C4-2B (cell line): ENCODE measurements at regions not wholly inside any gene's neighbourhood (a gene's known extent, or its start where the extent isn't known, plus 50 kb on each side); places are given as distances from the start of the nearest gene placed in this dataset.
A peak's percentile ranks its signal among the peaks of the same experiment; 100 is the strongest.

ENCODE experiments used
- H3K27ac ChIP-seq: fragments of 450-650 bp; 2 replicates; pipeline ENCODE4 v1.5.1; 2017
- ZFX ChIP-seq: fragments of 450-650 bp; IDR thresholded peaks from 2 replicates; pipeline ENCODE4 v1.6.1; 2017
- TF ChIP-seq, protein P1 (sequence below): fragments of 450-650 bp; conservative IDR thresholded peaks from 2 replicates; pipeline ENCODE4 v1.5.1; 2017; ENCODE audit warnings: mild to moderate bottlenecking

DNA sequence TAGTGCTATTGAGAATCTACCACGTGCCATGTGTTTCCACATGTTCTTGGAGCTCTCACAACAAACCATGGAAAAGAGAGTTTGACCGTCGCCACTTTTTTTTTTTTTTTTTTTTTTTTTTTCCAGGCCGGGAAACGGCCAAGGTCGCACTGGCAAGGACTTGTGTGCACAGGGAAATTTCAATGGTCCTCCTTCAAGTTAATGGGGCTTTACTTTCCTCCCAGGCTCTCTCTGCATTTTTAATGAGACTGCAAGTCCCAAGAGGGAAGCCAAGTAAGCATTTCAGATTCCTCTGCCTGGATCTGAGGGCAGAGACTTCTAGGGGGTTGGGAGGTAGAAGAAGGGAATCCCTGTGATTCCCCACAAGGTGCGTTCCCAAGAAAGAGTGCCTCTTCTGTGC, 94.7 kb upstream of the MPHOSPH6 start:
- TF ChIP-seq ZFX, result no peak
- TF ChIP-seq, protein P1, sequence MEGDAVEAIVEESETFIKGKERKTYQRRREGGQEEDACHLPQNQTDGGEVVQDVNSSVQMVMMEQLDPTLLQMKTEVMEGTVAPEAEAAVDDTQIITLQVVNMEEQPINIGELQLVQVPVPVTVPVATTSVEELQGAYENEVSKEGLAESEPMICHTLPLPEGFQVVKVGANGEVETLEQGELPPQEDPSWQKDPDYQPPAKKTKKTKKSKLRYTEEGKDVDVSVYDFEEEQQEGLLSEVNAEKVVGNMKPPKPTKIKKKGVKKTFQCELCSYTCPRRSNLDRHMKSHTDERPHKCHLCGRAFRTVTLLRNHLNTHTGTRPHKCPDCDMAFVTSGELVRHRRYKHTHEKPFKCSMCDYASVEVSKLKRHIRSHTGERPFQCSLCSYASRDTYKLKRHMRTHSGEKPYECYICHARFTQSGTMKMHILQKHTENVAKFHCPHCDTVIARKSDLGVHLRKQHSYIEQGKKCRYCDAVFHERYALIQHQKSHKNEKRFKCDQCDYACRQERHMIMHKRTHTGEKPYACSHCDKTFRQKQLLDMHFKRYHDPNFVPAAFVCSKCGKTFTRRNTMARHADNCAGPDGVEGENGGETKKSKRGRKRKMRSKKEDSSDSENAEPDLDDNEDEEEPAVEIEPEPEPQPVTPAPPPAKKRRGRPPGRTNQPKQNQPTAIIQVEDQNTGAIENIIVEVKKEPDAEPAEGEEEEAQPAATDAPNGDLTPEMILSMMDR, result no peak
- H3K27ac ChIP-seq, result no peak overlapping the region

DNA sequence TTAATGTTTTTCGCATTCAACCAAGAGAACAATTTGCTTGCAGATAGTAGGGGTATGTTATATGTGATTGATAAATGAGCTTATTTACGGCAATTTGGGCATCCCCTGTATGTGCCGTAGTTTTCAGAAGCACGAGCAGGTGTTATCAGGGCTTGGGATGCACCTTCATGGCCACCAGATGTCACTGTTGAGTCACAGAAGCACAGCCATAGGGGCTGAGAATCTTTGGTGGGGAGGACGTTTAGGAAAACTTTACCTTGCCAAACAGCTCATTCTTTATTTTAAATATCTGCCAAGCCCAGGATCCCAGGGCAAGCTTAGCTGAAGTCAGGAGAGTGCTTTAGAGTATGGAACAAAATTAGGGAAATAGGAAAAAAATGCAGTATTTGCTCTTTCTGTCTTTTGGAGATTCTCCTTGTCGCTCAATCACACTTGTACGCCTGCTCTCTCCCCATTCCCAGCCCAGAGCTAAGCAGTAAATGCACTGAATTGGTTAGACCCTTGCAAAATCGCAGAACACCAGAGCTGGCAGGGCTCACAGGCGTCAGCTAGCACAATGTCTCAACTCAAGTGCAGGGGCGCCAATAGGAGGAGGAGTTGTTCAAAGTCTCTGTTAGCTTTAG, 93.6 kb upstream of the MPHOSPH6 start:
- TF ChIP-seq ZFX, result no peak
- TF ChIP-seq, protein P1, result peak; percentile 91
- no peak overlapping the region for H3K27ac ChIP-seq

DNA sequence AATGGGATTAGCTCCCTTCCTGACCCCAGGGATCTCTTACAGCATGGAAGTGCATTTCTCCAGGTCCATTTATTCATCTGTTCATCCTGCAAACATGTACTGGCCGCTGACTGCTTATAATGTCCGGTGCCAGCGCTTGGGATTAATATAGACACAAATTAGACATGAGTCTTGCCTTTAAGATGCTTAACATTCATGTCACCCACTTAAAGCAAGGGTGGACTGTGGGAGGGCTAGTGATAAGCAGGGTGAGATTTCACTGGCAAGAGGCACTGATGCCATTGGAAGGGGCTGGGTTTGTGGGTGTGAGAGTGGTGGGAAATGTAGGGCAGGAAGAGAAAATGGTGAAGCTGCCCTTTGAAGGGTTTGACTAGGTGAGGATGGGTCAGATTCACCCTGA, 92.2 kb upstream of the MPHOSPH6 start:
- H3K27ac ChIP-seq, result no peak overlapping the region
- TF ChIP-seq, protein P1, result no peak
- TF ChIP-seq ZFX, result no peak

DNA sequence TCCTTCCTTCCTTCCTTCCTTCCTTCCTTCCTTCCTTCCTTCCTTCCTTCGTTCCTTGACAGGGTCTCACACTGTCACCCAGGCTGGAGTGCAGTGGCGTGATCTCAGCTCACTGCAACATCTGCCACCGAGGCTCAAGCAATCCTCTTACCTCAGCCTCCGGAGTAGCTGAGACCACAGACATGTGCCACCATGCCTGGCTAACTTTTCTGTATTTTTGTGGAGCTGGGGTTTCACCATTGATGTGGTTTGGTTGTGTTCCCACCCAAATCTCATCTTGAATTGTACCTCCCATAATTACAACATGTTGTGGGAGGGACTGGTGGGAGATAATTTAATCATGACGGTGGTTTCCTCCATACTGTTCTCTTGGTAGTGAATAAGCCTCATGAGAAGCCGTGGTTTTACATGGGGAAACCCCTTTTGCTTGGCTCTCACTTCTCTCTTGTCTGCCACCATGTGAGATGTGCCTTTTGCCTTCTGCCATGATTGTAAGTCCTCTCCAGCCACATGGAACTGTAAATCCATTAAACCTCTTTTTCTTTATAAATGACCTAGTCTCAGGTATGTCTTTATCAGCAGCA, 90.3 kb upstream of the MPHOSPH6 start:
- no peak for TF ChIP-seq ZFX
- TF ChIP-seq, protein P1, result no peak
- no peak overlapping the region for H3K27ac ChIP-seq

DNA sequence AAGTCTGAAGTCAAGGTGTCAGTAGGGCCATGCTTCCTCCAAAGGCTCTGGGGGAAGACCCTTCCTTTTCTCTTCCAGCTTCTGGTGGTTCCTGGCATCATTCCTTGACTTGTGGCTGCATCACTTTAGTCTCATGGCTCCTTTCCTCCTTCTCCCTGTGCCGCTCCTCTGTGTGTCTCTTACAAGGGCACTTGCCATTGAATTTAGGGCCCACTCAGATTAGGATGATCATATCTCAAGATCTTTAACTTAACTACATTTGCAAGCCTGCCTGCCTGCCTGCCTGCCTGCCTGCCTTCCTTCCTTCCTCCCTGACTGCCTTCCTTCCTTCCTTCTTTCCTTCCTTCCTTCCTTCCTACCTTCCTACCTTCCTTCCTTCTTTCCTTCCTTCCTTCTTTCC, 89.7 kb upstream of the MPHOSPH6 start:
- no peak overlapping the region for H3K27ac ChIP-seq
- TF ChIP-seq ZFX, result no peak
- TF ChIP-seq, protein P1, result no peak

DNA sequence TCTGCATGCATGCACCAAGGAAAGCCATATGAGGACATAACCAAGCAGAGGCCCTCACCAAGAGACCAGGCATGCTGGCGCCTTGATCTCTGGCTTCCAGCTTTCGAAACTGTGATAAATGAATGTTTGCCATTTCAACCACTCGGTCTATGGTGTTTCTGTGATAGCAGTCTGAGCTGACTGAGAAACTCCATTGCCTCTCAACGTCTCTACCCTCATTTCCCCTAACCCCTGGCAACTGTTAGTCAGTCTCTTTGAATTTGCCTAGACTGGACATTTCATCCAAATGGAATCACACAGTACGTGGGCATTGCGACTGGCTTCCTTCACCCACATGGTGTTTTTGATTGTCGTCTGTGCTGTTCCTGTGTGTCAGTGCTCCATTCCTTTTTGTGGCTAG, 88.0 kb upstream of the MPHOSPH6 start:
- TF ChIP-seq ZFX, result no peak
- TF ChIP-seq, protein P1, result no peak
- H3K27ac ChIP-seq, result no peak overlapping the region

DNA sequence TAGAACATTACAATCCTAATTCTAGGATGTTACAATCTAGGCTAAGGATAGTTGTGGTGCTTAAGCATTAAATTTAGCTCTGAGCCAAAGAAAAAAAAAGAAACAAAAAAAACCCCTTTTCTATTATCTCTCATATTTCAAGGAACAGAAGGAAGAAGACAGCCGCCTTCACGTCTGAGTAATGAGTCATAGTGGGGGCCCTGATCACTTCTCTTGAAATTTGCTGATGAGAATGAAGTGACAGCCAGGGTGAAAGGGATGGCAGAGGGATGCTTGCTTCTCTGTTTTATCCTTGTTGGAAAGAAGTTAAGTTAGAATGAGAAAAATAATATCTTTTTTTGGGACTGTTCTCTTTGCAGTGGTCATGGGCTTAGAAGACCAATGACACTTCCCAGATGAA, 82.6 kb upstream of the MPHOSPH6 start:
- no peak for TF ChIP-seq ZFX
- TF ChIP-seq, protein P1, result no peak
- H3K27ac ChIP-seq, result no peak overlapping the region
